HS-5 (cell line): ENCODE measurements at regions not wholly inside any gene's neighbourhood (a gene's known extent, or its start where the extent isn't known, plus 50 kb on each side); places are given as distances from the start of the nearest gene placed in this dataset.
A peak's percentile ranks its signal among the peaks of the same experiment; 100 is the strongest.

Experiments used
- DNase-seq: peaks from one replicate; pipeline ENCODE4 v3.0.0-alpha.2; 2012; ENCODE audit warnings: low read depth

DNA sequence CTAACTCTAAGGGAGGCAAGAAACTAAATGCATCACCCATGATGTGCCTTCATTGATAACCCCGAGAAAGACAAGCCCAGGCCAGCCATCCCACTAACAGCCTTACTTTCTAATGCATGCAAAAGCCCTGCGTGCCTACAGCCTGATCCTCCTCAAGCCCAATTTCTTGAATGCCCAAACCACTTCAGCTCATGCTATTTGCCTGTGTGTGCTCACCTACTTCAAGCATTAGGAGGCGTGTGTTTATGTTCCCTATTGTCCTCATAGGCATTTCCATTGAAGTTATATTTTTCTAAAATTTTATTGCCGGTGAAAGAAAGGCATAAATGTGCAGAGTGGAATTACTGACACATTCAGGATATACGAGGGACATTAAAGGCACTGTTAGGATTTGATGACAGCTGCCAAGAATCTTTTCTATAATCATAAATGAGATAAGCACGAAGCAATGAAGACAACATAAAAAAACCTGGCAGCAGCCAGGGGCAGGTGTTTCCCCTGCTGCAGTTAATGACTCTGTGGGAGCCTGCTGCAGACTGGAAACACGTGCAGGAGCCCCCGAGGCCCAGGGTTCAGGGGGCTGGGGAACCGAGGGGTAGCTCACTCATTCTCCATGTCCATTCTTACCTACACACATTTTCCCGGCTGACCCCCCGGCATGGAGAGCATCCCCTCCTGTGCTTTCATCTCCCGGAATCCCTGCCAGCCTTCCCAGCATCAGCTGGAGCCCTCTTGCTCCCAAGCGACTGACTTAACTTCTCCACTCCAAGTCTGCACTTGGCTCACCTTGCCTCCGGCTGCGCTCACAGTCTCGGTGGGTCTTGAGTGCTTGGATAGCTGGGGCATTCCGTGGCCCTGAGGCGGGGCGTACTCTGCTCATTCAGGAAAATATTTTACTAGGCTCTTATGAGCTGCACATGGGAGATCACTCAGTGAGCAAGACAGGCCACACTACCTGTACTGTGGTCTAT lies 292.3 kb upstream of the SIX2 start:
- no peak for DNase-seq

DNA sequence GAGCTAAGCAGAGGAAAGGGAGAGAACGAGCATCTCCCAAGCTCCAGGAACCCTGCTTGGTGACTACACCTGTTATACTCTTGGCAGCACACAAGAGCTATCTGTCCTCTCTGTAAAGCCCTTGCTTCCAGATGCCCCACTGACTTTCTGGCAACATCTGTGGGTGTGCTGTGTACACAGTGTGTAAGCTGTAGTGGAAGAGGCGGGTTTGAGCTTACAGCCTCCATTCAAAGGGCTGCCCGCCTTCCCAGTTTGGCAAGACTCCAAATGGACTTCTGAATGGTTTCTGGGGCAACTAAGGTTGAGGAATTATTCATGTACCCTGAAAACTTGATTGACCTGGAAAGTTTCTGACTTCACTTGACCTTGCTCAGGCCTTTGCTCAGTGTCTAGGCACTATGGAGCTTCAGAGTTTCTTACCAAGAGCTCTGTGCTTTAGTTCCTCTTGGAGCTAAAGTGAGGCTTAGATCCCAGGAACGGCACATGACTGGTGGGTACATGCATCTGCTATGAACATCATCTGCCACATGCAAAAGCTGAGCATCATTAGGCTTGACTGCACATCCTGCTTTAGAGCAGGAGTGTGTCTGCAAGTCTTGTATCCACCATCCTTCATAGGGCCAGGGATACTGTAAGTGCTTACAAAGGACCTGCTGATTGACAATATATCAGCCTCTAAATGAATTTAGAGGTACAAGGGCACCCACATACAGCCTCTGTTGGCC lies 290.9 kb upstream of the SIX2 start:
- no peak for DNase-seq

DNA sequence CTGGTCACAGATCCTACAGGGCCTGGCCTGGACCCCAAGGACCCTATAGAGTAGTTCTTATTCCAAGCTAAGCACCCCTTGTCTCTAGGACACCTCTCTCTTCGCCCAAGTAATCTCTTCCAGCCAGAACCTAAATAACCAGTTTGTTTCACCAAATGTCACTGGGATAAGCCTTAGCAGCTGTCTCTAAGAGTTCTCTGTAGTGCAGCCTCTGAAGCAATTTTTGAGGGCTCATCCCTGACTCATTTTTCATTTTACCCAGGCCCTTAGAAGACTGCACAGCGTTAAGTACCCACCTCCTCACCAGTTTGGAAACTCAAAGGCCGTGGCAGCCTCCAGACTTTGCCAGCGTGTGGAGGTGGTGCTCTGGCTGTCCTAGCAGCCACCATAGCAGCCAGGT lies 290.1 kb upstream of the SIX2 start:
- DNase-seq = no peak

DNA sequence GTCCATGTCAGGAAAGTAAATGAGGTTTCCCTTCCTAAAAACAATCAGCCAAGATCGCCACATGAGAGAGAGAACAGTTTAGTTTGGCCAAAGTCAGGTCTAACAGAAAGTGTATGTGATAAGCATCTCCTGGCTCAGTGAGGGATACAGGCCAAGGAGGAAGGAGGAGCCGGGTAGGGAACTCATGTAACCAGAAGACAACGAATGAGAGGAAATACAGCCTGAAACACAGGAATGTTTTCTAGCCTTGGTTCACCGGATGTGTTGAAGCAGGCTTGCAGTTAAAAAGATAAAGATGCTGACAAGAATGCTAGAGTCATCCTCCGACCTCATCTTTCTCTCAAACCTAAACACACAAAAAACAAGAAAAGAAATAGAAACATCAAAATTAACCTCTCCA lies 283.9 kb upstream of the SIX2 start:
- no peak for DNase-seq

DNA sequence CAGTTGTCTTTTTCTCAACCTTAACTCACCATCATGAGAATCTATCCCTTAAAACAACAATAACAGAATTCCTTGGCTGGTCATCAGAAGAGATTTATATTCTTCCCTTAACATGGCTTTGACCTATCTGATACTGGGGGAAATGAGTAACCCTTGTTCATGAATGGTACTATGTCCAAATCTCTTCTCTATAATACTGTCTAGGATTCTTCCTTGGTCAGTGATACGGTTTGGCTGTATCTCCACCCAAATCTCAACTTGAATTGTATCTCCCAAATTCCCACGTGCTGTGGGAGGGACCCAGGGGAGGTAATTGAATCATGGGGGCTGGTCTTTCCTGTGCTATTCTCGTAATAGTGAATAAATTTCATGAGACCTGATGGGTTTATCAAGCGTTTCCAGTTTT lies 282.0 kb upstream of the SIX2 start:
- no peak for DNase-seq

DNA sequence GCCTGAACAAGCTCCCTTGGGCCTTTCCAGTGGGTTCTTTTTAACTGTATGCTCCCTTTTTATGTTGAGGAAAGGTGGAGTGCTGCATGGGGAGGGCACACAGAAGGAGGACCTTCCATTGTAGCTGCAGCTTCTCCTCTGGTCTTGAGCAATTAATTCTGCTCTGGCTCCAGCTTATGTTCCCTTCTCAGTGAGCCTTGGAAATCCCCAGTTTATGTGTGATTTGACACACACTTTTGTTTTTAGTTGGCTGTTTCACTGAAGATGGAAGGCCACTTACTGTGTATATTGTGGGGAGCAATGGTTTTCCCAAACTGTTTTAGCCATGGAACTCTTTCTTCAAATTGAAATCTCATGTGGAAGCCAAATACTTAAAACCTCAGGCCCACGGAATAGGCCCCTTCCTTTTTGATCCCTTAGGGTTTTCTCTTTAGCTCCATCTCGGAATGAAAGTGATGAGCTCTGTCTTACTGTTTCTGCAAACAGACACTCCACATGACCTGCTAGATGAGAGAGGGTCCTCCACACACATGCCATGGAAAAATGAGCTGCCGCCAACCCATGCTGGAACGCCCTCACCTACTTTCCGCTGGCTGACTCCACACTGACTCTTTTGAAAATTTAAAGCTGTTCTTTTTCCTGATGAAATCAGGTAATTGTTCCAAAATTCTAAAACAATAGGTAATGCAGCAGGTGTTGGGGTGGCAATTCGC lies 280.9 kb upstream of the SIX2 start:
- no peak for DNase-seq

DNA sequence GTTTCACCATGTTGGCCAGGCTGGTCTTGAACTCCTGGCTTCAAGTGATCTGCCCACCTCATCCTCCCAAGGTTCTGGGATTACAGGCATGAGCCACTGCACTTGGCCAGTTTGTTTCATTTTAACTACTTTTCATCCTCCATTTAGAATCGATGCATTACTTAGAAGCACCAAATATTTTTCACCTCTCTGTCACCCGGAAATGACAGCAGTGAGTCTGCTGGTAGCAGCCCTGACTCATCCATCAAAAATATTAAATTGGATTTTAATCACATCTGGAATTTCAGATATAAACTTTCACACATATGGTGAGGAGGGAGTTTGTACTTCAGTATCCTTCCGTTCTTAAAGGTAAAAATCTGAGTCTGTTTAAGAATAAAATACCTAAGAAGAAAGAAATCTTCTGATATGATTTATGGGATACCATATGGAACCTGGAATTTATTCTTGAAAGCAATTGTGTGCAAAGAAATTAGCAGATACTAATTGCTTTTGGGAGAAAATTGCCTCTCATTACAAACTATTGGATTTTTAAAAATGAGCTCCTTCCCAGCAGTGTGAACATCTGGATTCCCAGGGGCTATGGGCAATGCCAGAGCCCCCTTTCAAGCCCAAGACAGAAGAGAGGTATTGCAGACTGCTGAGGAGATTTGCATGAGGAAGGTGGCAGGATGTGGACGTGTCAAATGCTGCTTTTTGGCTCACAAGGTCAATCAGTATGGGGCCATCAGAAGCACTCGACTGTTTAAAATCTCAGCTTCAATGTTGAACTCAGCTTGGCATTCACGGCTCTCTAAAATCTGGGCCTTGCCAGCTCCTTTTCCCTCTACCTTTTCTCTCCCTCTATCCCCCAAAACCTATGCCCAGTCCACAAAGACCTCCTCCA lies 279.5 kb upstream of the SIX2 start:
- DNase-seq = peak; percentile 31

DNA sequence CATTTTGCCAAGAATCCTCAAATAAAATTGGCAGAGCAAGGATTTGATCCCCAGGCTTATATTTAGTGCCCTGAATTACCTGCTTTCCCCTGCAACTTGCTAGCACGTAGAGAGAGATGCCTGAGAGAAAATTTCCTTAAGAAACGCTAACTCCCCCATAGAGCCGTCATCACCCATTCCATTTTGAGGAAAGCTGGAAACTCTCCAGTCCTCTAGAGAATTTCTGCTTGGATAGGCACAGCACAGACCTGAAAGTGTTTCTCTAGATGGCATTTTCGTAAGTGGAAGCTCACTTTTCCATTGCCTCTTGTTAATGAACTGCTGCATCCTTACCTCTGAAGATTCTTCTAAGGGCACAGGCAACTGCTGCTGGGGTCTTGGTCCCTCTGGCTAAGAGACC lies 277.8 kb upstream of the SIX2 start:
- DNase-seq = no peak

DNA sequence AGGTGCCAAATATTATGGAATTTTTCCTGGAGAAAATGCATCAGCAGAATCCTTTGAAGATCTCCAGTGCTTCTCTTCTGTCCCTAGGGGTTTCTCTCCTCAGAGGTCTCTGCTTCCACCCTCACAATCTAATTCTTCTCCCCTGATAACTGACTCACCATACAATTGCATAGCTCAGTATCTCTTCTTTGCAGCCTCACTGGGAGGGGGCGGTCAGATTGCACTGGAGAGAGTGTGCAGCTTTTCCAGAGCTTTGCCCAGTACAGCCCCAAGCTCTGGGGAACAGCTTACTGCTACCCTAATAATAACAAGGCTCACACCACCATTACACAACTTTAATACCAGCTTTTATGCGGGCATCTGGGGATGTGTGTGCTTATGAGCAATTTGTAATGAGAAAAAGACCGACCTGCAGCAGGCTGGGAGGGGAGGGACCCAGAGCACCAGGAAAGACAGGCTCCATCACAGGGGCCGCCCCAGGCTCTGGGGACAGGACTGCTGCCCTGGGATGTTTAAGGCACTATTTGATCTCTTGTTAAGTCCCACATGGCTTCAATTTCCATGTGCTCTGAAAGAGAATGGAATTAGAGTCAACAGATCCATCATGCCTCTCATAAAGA lies 276.6 kb upstream of the SIX2 start:
- no peak for DNase-seq

DNA sequence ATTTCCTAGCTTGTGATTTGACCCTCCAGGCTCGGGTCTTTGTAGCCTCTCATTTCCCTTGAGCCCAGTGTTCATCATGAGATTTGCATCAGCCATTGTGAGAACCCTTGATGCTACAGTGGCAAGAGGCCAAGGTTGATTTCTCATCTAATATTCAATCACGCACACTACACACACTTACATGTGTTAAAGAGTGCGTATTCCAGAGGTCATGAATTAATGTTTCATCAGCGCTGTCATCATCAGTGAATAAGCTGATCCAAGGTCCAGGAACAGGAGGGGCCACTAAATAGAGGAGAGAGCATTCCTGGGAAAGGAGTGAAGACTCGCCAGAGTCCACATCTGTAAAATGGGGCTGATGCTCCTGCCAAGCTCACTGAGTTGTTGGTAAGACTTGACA lies 276.1 kb upstream of the SIX2 start:
- DNase-seq = no peak

DNA sequence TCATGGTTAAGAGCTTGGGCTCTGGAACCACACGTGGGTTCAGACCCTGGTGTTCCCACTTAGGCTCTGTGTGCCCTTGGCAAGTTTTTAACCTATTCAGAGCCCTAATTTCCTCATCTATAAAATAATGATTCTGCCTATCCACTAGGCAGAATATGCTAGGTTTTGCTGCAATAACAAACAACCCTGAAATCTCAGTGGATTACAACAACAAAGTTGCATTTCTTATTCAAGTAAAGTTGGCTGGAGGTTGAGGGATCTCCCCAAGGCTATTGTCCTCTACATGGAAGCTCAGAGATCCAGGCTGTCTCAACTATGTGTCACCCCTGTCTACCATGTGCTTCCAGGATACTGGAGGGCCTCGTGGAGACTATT lies 275.4 kb upstream of the SIX2 start:
- DNase-seq = no peak

DNA sequence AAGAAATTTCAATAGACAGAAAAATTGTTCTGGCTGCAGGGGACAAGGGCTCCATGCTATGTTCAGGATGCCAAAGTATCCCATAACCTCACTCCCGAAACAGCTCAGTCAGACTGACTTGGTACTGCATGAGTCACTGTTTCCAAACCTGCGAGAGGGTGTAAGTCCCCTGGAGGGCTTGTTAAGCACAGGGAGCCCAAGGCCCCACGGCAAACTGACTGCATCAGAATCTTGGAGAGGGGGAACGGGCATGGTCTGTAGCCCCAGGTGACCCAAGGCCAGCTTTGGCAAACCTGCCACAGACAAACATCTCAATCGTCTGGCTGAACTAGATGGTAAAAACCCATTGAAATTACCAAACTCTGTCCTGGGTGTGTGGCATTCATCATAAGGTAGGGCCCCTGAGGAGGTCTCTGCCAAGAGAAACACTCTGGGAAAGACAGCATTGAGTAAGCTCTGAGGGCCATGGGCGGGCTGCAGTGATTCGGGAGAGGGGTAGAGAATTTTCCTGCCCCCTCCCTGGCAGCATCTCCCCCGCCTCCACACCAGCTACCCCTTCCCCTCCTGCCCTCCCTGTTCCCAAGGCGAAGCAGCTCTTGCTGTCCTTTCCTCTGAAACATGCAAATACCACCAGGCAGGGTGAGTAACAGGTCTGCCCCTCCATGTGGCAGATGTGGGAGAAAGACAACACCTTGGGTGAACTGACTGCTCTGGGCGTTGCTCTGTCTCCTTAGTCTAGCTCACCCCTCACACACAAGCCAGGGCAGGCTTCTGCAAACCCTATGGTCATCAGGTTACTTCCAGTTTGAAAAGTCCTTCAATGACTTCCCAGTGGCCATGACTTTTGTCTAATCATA lies 274.7 kb upstream of the SIX2 start:
- DNase-seq = peak; percentile 46

DNA sequence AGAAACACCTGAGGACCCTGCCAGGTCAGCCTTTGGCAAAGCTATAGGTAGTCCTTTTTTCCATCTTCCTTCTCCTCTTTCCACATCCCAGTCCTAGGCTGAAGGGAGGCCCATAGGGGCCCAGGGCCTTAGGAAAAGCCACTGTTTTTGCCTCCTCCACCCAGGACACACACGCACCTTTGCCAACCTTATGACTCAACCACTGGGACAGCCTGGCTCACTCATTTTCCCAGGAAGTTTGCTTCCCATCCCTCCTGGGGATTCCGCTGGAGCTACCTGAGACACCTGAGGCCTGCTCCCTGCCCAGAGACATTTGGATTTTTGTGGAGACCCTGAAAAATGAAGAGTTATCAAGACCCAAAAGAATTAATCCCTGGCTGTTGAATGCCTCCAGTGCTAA lies 273.4 kb upstream of the SIX2 start:
- DNase-seq = no peak

DNA sequence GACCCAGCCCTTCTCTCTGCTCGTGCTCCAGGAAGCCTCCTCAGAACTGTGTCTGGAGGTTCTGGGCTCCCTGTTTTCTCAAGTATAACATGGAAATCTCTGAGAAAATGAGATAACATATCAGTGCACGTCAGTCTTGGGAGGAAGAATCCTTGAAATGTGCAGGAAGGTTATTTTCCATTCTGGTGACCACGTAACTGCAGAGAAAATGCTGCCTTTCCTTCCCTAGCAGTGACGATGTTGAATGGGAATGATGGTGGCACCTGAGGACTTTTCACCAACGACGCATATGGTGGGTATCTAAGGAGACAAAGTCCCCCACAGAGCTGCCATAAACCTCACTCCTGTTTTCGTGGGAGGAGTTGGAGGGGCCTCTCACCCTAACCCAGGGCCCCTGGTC lies 272.1 kb upstream of the SIX2 start:
- DNase-seq = no peak

DNA sequence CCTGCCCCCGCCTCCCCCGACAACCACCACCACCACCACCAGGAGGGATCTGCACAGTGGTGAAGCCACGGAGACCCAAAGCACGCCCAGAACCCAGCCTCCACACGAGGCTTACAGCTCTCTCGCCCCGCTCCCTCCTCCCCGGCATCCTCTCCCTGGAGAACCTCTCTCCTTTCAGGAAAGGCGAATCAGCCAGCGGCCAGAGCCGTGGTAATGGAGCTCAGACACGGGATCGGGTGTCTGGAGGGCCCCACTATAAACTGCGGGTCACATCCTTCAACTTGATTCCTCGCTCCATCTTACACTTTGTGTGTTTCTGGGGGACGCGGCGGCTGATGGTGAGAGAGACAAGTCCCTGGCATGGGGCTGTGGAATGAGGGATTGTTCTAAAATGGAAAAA lies 271.5 kb upstream of the SIX2 start:
- DNase-seq = no peak

DNA sequence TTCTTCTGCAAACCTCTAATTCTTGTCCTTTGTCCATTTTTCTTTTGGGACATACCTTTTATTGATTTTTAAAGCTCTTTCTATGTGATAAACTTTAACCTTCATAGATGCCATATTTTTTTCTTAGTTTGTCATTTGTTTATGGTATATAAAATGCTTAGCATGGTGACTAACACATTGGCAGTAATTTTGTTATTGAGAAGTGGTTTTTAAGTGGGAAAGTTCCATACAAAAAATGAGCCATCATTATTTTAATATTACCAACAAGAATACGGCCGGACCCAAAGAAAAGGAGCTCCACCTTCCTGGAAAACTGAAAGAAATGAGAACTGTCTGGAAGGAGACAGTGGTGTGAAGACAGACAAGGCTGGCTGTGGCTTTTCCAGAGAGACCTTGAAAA lies 270.1 kb upstream of the SIX2 start:
- DNase-seq = no peak

DNA sequence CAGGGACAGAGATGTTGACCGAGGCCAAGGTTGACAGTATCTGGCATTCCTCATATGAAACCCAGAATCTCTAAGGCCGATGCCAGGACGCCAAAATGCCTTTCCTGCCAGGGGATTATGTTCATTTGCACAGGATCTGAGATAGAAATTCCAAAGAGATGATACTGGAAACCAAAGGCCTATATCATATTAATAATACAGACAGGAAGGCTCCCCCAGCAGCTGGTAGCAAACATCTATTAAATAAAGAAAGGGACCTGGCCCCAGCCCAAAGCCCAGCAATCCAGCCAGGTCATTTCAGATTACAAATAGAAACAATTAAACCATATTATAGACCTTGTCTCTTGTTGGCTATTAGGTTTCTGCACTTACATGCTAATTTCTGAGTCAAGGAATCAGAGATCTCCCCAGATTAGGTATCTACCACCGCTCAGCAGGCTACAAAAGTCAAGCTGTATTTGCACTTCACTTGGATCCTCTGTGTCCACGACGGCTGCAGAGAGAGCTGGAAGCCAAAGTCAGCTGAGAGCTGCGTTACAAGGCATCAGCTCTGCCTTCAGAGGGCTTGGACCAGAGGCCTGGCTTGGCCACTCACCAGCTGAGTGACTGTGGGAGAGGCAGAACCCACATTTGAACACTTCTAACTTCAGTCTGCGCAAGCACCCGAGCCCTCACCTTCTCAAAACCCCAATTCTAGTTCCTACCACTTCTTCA lies 269.3 kb upstream of the SIX2 start:
- no peak for DNase-seq

DNA sequence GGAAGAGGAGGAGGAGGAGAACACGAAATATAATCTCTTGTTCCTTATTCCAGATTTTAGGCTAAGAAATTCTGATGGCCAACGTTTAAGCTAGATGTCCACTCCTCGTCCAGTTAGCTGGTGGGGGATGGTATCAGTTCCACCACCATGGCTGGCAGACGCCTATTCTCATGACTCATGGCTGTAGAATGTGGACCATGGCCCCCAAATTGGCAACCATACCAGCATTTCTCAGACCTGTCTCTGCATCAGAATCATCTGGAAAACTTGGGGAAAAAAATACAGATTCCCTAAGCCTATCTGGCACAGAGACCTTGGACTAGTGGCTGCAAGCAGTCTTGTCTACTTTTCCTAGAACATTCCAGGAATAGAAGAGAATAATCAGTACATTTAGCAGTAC lies 267.7 kb upstream of the SIX2 start:
- DNase-seq = no peak

DNA sequence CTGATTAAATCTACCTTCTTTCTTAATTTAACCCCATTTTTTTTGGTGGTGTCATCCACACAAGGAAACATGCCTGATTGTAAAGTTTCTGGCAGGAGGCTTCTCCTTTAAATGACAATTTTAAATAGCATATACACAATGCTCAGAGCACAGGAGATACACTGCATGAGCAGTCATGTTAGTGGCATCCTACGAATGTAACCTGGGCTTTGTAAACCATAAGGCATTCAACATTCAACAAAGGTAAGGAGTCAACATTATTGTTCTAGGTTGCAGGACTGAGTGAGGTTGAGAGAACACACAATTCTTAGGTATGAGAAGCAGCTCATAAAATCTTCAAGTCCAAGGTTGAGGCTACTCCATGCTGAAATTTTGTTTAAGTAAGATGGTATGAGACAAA lies 266.6 kb upstream of the SIX2 start:
- DNase-seq = no peak
